ENCODE measurements at regions not wholly inside any gene's neighbourhood (a gene's known extent, or its start where the extent isn't known, plus 50 kb on each side); places are given as distances from the start of the nearest gene placed in this dataset.

DNA sequence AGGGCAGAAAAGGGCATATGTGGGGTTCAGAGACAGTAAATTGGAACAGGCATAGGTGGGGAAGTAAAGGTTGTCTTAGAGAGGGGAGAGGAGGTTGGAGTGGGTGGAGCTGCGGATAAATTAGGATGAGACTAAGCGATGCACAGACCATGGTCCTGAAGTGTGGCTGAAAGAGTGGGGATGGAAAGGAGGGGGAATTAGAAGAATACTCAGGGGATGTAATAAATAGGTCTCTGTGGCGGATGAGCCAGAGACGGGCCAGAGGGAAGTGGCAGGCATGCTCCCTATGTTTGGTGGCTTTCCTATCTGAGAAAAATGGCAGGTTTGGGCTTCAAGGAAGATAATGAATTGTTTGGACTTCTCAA lies 123.4 kb downstream of the OLFM4 start:
- no peaks in the 10 kb centered on the region for H3K27me3 ChIP-seq
- H3K4me1 ChIP-seq = no peaks in the 10 kb centered on the region
- H3K36me3 ChIP-seq = no peaks in the 10 kb centered on the region
- TF ChIP-seq POLR2A (IDR thresholded peaks at IDR 0.05) (no peak), EP300 (IDR thresholded peaks at IDR 0.05) (no peak)
- TF ChIP-seq, protein P1, sequence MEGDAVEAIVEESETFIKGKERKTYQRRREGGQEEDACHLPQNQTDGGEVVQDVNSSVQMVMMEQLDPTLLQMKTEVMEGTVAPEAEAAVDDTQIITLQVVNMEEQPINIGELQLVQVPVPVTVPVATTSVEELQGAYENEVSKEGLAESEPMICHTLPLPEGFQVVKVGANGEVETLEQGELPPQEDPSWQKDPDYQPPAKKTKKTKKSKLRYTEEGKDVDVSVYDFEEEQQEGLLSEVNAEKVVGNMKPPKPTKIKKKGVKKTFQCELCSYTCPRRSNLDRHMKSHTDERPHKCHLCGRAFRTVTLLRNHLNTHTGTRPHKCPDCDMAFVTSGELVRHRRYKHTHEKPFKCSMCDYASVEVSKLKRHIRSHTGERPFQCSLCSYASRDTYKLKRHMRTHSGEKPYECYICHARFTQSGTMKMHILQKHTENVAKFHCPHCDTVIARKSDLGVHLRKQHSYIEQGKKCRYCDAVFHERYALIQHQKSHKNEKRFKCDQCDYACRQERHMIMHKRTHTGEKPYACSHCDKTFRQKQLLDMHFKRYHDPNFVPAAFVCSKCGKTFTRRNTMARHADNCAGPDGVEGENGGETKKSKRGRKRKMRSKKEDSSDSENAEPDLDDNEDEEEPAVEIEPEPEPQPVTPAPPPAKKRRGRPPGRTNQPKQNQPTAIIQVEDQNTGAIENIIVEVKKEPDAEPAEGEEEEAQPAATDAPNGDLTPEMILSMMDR (IDR thresholded peaks at IDR 0.05) = peak in 1 of 5 experiments; percentile 4
- H3K27ac ChIP-seq = no peak overlapping the region
- 28 to 39% methylated on average over 4 of the region's 4 CpGs for WGBS, 2 donors
- no peak for DNase-seq (ENCODE audit: low spot score in 2 of 2)
- H3K9me3 ChIP-seq = peaks cover 0 to 4% (median 0%) of the 10 kb centered on the region in 4 donors
- H3K4me3 ChIP-seq = no peak overlapping the region

DNA sequence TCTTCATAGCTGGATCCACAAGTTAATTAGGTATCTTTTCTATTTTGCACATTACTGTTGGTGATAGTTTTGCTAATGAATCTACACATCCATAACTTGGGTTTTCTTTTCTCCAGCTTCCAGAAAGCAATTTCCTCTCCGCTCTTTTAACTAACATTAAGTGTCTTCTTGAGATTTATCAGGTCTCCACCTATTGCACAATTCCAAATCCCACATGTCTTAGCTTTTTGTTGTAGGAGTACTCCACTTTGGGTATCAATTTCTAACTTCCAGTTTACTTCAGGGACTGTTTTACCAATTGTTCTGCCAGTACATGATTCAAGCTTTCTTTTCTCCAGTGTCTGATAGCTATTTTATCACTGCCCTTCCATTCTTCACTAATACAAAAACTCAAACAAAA lies 129.6 kb downstream of the OLFM4 start:
- Histone ChIP-seq H3K27ac (no peak overlapping the region), H3K4me1 (no peaks in the 10 kb centered on the region), H3K36me3 (no peaks in the 10 kb centered on the region), H3K27me3 (no peaks in the 10 kb centered on the region), H3K4me3 (no peak overlapping the region), H3K9me3 (peaks cover 0 to 13% (median 0%) of the 10 kb centered on the region in 4 donors)
- no peak for DNase-seq (ENCODE audit: low spot score in 2 of 2)
- WGBS, 2 donors = 92 to 97% methylated on average over 1 of the region's 1 CpG
- TF ChIP-seq, protein P1 (IDR thresholded peaks at IDR 0.05) = no peak
- TF ChIP-seq EP300 (IDR thresholded peaks at IDR 0.05) (no peak), POLR2A (IDR thresholded peaks at IDR 0.05) (no peak)

DNA sequence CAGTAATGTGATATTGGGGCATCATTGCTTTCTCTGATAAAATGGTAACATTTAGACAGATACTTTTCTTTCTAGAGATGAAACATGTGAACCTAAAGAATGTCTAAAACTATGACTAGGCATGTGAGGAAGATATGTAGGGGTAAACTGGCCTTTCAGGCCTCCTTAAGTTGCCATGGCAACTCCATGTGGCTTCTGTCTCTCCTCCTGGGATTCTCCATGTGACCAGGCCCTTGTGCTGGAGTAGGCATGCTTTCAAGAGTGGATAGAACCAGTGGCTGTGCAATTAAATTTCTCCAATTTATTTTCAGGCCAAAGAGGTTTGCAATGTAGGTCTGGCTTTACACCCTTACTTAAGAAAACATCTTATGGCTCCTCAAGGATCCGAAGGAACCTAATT lies 130.8 kb downstream of the OLFM4 start:
- DNase-seq (ENCODE audit: low spot score in 2 of 2) = no peak
- WGBS, 2 donors = 96 to 100% methylated on average over 1 of the region's 1 CpG
- no peaks in the 10 kb centered on the region for H3K36me3 ChIP-seq
- TF ChIP-seq, protein P1 (IDR thresholded peaks at IDR 0.05) = no peak
- no peak for TF ChIP-seq POLR2A (IDR thresholded peaks at IDR 0.05)
- no peak for TF ChIP-seq EP300 (IDR thresholded peaks at IDR 0.05)
- H3K4me3 ChIP-seq = no peak overlapping the region
- H3K9me3 ChIP-seq = peaks cover 0 to 13% (median 0%) of the 10 kb centered on the region in 4 donors
- H3K27ac ChIP-seq = no peak overlapping the region
- no peaks in the 10 kb centered on the region for H3K27me3 ChIP-seq
- H3K4me1 ChIP-seq = no peaks in the 10 kb centered on the region

DNA sequence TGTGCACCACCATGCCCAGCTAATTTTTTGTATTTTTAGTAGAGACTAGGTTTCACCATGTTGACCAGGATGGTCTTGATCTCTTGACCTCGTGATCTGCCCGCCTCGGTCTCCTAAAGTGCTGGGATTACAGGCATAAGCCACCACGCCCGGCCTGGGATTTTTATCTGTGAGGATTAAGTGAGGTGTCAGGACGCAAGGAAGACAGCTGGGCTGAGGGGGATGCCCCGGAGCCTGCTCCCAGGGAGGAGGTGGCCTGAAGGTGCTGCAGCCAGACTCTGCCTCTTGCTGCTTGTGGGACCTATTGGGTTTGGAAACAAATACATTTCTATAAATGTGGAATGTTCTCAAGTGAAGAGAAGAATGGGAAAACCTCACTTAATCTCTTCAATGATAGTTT lies 131.6 kb downstream of the OLFM4 start:
- peaks cover 0 to 13% (median 0%) of the 10 kb centered on the region in 4 donors for H3K9me3 ChIP-seq
- no peaks in the 10 kb centered on the region for H3K4me1 ChIP-seq
- 88 to 92% methylated on average over 7 of the region's 7 CpGs for WGBS, 2 donors
- no peak for DNase-seq (ENCODE audit: low spot score in 2 of 2)
- no peaks in the 10 kb centered on the region for H3K36me3 ChIP-seq
- TF ChIP-seq EP300 (IDR thresholded peaks at IDR 0.05) (no peak), POLR2A (IDR thresholded peaks at IDR 0.05) (no peak)
- TF ChIP-seq, protein P1 (IDR thresholded peaks at IDR 0.05) = no peak
- no peak overlapping the region for H3K4me3 ChIP-seq
- H3K27ac ChIP-seq = no peak overlapping the region
- no peaks in the 10 kb centered on the region for H3K27me3 ChIP-seq

DNA sequence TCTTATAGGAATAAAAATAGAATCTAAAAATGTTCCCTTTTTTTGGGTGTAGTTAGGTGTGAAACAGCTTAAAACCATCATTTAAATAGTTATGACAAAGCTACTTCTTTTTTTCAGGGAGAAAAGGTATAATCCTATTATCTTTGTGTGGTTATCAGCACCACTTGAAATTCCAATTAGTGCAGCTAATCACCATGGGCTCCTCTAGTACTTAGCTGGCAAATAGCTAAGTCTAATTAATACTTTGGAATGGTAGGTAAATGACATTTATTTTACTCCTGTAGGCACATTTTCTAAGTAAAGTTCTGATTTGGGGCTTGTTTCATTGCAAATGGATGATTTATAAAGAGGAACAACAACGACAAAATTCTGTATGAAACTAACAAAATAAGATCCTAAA lies 132.6 kb downstream of the OLFM4 start:
- no peaks in the 10 kb centered on the region for H3K27me3 ChIP-seq
- no peaks in the 10 kb centered on the region for H3K4me1 ChIP-seq
- WGBS, 2 donors = 75 to 86% methylated on average over 1 of the region's 1 CpG
- no peak for DNase-seq (ENCODE audit: low spot score in 2 of 2)
- H3K27ac ChIP-seq = no peak overlapping the region
- H3K36me3 ChIP-seq = no peaks in the 10 kb centered on the region
- no peak overlapping the region for H3K4me3 ChIP-seq
- TF ChIP-seq EP300 (IDR thresholded peaks at IDR 0.05) (no peak), POLR2A (IDR thresholded peaks at IDR 0.05) (no peak)
- TF ChIP-seq, protein P1 (IDR thresholded peaks at IDR 0.05) = no peak
- peaks cover 0 to 13% (median 0%) of the 10 kb centered on the region in 4 donors for H3K9me3 ChIP-seq

Data from tibial nerve (tissue), 4 donors.